ENCODE measurements at regions not wholly inside any gene's neighbourhood (a gene's known extent, or its start where the extent isn't known, plus 50 kb on each side); places are given as distances from the start of the nearest gene placed in this dataset.

DNA sequence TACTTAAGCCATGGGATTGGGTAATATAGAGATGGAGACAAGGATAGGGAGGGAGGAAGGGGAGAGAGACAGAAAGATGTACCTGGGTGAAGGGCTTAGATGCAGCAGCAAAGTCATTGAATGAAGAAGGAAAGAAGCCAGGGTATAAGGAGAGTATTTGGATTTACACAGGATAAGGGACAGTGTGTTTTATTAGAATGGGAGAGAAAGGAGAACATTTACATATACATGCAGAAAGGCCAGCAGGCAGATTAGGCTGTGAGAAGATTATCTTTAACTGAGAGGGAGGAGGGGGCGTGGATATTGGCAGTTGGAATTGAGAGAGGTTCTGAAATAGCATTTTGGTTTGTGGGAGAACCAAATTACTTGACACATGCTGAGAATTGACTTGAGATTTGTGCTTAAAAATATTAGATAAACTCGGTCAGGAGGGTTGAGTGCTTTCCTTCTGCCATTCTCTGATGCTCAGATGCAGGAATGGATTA is 161.5 kb upstream of the ZNF804B start:
- TF ChIP-seq MYC (IDR thresholded peaks at IDR 0.05; ENCODE audit: low read depth, low read length) (no peak), POLR2A (IDR thresholded peaks at IDR 0.05; ENCODE audit: extremely low read depth, insufficient read length) (no peak)
- TF ChIP-seq, protein P1, sequence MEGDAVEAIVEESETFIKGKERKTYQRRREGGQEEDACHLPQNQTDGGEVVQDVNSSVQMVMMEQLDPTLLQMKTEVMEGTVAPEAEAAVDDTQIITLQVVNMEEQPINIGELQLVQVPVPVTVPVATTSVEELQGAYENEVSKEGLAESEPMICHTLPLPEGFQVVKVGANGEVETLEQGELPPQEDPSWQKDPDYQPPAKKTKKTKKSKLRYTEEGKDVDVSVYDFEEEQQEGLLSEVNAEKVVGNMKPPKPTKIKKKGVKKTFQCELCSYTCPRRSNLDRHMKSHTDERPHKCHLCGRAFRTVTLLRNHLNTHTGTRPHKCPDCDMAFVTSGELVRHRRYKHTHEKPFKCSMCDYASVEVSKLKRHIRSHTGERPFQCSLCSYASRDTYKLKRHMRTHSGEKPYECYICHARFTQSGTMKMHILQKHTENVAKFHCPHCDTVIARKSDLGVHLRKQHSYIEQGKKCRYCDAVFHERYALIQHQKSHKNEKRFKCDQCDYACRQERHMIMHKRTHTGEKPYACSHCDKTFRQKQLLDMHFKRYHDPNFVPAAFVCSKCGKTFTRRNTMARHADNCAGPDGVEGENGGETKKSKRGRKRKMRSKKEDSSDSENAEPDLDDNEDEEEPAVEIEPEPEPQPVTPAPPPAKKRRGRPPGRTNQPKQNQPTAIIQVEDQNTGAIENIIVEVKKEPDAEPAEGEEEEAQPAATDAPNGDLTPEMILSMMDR (IDR thresholded peaks at IDR 0.05; ENCODE audit: low read depth, low read length): no peak
- TF ChIP-seq, protein P2, sequence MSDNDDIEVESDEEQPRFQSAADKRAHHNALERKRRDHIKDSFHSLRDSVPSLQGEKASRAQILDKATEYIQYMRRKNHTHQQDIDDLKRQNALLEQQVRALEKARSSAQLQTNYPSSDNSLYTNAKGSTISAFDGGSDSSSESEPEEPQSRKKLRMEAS (IDR thresholded peaks at IDR 0.05; ENCODE audit: low read depth, low read length): no peak
- H3K4me3 ChIP-seq (ENCODE audit: low read depth, low read length): no peak overlapping the region
- no peak for DNase-seq (ENCODE audit: low read depth)

DNA sequence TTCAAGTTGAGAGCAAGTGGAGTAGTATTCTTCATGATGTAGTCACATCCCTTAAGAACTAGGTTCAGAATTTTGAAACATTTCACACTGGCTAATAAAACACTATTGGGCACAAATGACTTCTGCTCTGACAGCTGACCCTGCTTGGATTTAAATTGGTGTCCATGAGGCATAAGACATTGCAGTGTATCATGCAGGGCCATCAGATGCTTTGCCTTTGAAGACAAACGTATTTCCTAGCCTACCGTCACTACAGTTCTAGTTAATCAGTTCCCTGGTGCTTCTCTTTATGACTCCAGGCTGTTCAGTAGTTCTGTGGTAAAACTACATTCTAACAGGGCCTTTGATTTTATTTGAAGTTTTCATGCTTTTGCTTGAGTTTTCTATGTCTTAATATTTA is 168.5 kb upstream of the ZNF804B start:
- no peak for DNase-seq (ENCODE audit: low read depth)
- no peak overlapping the region for H3K4me3 ChIP-seq (ENCODE audit: low read depth, low read length)
- TF ChIP-seq POLR2A (IDR thresholded peaks at IDR 0.05; ENCODE audit: extremely low read depth, insufficient read length) (no peak), MYC (IDR thresholded peaks at IDR 0.05; ENCODE audit: low read depth, low read length) (no peak)
- TF ChIP-seq, protein P2 (IDR thresholded peaks at IDR 0.05; ENCODE audit: low read depth, low read length): no peak
- TF ChIP-seq, protein P1 (IDR thresholded peaks at IDR 0.05; ENCODE audit: low read depth, low read length): no peak

DNA sequence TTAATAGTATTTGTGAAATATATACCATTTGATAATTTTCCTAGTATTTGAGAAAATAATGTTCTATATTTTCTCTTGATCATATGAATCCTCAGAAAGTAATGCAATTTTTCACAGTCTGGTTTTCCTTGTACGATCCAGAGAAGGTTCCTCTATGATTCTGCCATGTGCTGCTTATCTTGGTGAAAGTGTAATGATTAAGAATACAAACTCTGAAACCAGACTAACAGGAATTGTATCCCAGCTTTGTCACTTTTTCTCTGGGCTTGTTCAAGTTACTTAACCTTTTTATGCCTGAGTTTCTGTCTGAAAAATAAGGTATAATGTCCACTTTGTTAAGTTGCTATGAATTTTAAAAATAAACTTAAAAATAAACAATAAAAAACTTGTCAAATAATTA is 169.6 kb upstream of the ZNF804B start:
- no peak overlapping the region for H3K4me3 ChIP-seq (ENCODE audit: low read depth, low read length)
- no peak for DNase-seq (ENCODE audit: low read depth)
- TF ChIP-seq, protein P2 (IDR thresholded peaks at IDR 0.05; ENCODE audit: low read depth, low read length): no peak
- no peak for TF ChIP-seq MYC (IDR thresholded peaks at IDR 0.05; ENCODE audit: low read depth, low read length)
- TF ChIP-seq, protein P1 (IDR thresholded peaks at IDR 0.05; ENCODE audit: low read depth, low read length): no peak
- no peak for TF ChIP-seq POLR2A (IDR thresholded peaks at IDR 0.05; ENCODE audit: extremely low read depth, insufficient read length)

DNA sequence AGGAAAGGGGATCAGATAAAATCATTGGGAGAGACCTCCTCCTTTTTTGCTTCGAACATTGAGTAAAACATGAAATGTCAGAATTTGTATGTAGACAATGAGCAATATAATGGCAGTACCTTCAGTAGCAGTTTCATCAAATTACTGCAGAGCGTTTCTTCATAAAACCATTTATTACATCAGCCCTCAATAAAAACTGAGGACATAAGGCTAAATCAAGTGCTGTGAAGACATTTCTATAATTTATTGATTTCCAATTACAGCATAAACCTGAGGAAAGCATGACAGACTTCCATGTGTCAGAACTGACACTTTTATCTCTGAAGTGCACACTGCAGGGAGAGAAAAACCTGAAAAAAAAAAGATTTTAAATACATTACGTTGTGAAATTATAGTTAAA is 172.6 kb upstream of the ZNF804B start:
- TF ChIP-seq, protein P1 (IDR thresholded peaks at IDR 0.05; ENCODE audit: low read depth, low read length): no peak
- TF ChIP-seq MYC (IDR thresholded peaks at IDR 0.05; ENCODE audit: low read depth, low read length) (no peak), POLR2A (IDR thresholded peaks at IDR 0.05; ENCODE audit: extremely low read depth, insufficient read length) (no peak)
- TF ChIP-seq, protein P2 (IDR thresholded peaks at IDR 0.05; ENCODE audit: low read depth, low read length): no peak
- DNase-seq (ENCODE audit: low read depth): no peak
- no peak overlapping the region for H3K4me3 ChIP-seq (ENCODE audit: low read depth, low read length)

DNA sequence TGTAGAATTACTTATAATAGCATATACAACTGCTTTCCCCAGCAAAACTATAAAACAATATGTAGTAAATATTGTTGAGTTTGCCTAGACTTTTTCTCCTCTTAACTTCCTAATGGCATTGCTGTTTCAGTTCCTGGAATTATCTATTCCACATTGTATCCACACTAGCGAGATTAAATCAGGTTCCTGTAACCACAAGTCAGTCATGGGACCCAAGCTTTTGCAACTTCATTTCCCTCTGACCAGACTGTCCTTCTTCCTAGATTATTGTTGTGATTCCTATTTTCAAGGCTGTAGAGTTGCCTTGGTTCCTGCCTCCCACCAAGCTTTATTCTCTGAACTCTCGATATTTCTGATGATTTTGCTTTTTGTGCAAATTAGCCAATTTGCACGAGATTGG is 173.3 kb upstream of the ZNF804B start:
- DNase-seq (ENCODE audit: low read depth): no peak
- TF ChIP-seq, protein P1 (IDR thresholded peaks at IDR 0.05; ENCODE audit: low read depth, low read length): no peak
- TF ChIP-seq MYC (IDR thresholded peaks at IDR 0.05; ENCODE audit: low read depth, low read length) (no peak), POLR2A (IDR thresholded peaks at IDR 0.05; ENCODE audit: extremely low read depth, insufficient read length) (no peak)
- TF ChIP-seq, protein P2 (IDR thresholded peaks at IDR 0.05; ENCODE audit: low read depth, low read length): no peak
- H3K4me3 ChIP-seq (ENCODE audit: low read depth, low read length): no peak overlapping the region
